Fibroblast of lung (primary cell): ENCODE measurements at regions not wholly inside any gene's neighbourhood (a gene's known extent, or its start where the extent isn't known, plus 50 kb on each side); places are given as distances from the start of the nearest gene placed in this dataset.

ENCODE experiments used
- CTCF ChIP-seq, 2 donors: IDR thresholded peaks in 1 of 2; conservative IDR thresholded peaks in 1 of 2; 1 replicate in 1 of 2; 2 replicates in 1 of 2; pipeline ENCODE4 v1.5.1; 2011 to 2012; ENCODE audit warnings: low read length in 2 of 2, control low read depth in 1 of 2, inconsistent platforms in 1 of 2, low read depth in 1 of 2, mild to moderate bottlenecking in 1 of 2
- EZH2 ChIP-seq: IDR thresholded peaks from 2 replicates; pipeline ENCODE4 v1.5.1; 2012; ENCODE audit warnings: low read length, control low read depth, mild to moderate bottlenecking; ENCODE audit errors: missing control alignments

DNA sequence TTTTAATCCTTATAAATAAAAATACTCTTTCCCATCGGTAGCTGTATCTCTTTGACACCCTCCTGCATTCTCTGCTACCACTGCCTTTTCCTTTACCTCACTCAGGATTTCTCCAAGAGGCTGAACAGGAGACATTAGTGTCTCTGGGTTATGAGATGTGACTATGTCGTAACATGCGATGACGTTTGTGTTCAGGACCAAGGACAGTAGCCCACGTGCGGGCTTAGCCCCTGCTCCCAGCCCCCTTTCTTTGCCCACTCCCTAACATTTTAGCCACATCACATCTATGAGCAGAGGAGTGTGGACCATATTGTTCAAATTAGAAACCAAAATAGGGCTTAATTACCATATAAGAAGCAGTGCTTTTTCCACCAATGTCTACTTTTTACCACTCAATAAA lies 369.3 kb downstream of the FBXW7 start:
- TF ChIP-seq CTCF (conservative IDR thresholded peaks at IDR 0.05 in 1 of 2, IDR thresholded peaks at IDR 0.05 in 1 of 2; ENCODE audit: low read depth in 1 of 2, low read length in 2 of 2): no peak
- no peak for TF ChIP-seq EZH2
